Keratinocyte (primary cell): ENCODE measurements at regions not wholly inside any gene's neighbourhood (a gene's known extent, or its start where the extent isn't known, plus 50 kb on each side); places are given as distances from the start of the nearest gene placed in this dataset.

Experiments
- DNase-seq: peaks from one replicate; pipeline ENCODE4 v3.0.0-alpha.2; 2011; ENCODE audit warnings: low read depth, missing footprints, low spot score
- FAIRE-seq: peaks from 2 replicates; lab custom pipeline; 2011; peaks lifted over from hg19 to GRCh38; lab: Jason Lieb, UNC
- H2AFZ ChIP-seq: 2 replicates; pipeline ENCODE4 v1.6.0; 2012; ENCODE audit warnings: low read length, control low read depth, inconsistent platforms; ENCODE audit not compliant: control insufficient read depth
- H3K27ac ChIP-seq: 2 replicates; pipeline ENCODE4 v1.5.1; 2011; ENCODE audit warnings: low read length; ENCODE audit not compliant: control insufficient read depth, insufficient read depth
- H3K27me3 ChIP-seq: 3 replicates; pipeline ENCODE4 v1.6.0; 2011; ENCODE audit warnings: low read length; ENCODE audit not compliant: control insufficient read depth, insufficient read depth; ENCODE audit errors: extremely low read depth
- H3K36me3 ChIP-seq, 2 experiments: 2 replicates in 1 of 2; 3 replicates in 1 of 2; pipeline ENCODE4 v1.5.1; 2011; ENCODE audit warnings: low read length in 2 of 2, mild to moderate bottlenecking in 1 of 2; ENCODE audit not compliant: control insufficient read depth in 2 of 2, insufficient read depth in 2 of 2; ENCODE audit errors: extremely low read depth in 1 of 2
- H3K4me1 ChIP-seq: 3 replicates; pipeline ENCODE4 v1.5.1; 2011; ENCODE audit warnings: low read length; ENCODE audit not compliant: control insufficient read depth, insufficient read depth; ENCODE audit errors: extremely low read depth
- H3K4me2 ChIP-seq: 3 replicates; pipeline ENCODE4 v1.6.0; 2011; ENCODE audit warnings: low read depth, low read length; ENCODE audit not compliant: control insufficient read depth, insufficient read depth; ENCODE audit errors: extremely low read depth
- H3K4me3 ChIP-seq, 3 experiments: fragments of 200-600 bp in 1 of 3; sonication (generic) in 1 of 3; 2 replicates in 2 of 3; 3 replicates in 1 of 3; pipeline ENCODE4 v1.5.1; 2011 to 2016; ENCODE audit warnings: low read length in 3 of 3, mild to moderate bottlenecking in 3 of 3, control low read depth in 2 of 3, inconsistent platforms in 1 of 3, low read depth in 1 of 3, mixed read lengths in 1 of 3, mixed run types in 1 of 3, moderate library complexity in 1 of 3; ENCODE audit not compliant: control insufficient read depth in 2 of 3, insufficient read depth in 2 of 3; ENCODE audit errors: extremely low read depth in 1 of 3
- H3K79me2 ChIP-seq: 2 replicates; pipeline ENCODE4 v1.6.0; 2012; ENCODE audit warnings: low read length; ENCODE audit not compliant: control insufficient read depth, insufficient read depth
- H3K9ac ChIP-seq: 3 replicates; pipeline ENCODE4 v1.6.0; 2011; ENCODE audit warnings: low read length; ENCODE audit not compliant: control insufficient read depth, insufficient read depth; ENCODE audit errors: extremely low read depth
- H3K9me1 ChIP-seq: 3 replicates; pipeline ENCODE4 v1.6.0; 2011; ENCODE audit warnings: low read length; ENCODE audit not compliant: control insufficient read depth, insufficient read depth; ENCODE audit errors: extremely low read depth
- H3K9me3 ChIP-seq: 2 replicates; pipeline ENCODE4 v1.5.1; 2012; ENCODE audit warnings: low read depth, low read length; ENCODE audit not compliant: control insufficient read depth
- H4K20me1 ChIP-seq: 3 replicates; pipeline ENCODE4 v1.6.0; 2011; ENCODE audit warnings: low read length; ENCODE audit not compliant: control insufficient read depth, insufficient read depth; ENCODE audit errors: extremely low read depth
- CTCF ChIP-seq, 3 experiments: IDR thresholded peaks in 1 of 3; conservative IDR thresholded peaks in 1 of 3; optimal IDR thresholded peaks in 1 of 3; 2 replicates in 2 of 3; 3 replicates in 1 of 3; pipeline versions ENCODE3 to v1.5.1; 2011; ENCODE audit warnings: low read length in 3 of 3, mild to moderate bottlenecking in 3 of 3, moderate library complexity in 2 of 3, control low read depth in 1 of 3, inconsistent platforms in 1 of 3; ENCODE audit not compliant: insufficient read depth in 2 of 3; ENCODE audit errors: extremely low read depth in 1 of 3
- EZH2 ChIP-seq: IDR thresholded peaks from one replicate; pipeline ENCODE4 v1.6.1; 2012; ENCODE audit warnings: inconsistent platforms, mild to moderate bottlenecking, low read length, moderate library complexity
- dilution Hi-C: fragments of 300-500 bp; cut with MboI; formaldehyde crosslinking; loops from one replicate; pipeline ENCODE4 v1.7.0; 2020; ENCODE audit warnings: low sequenced_read_pairs; ENCODE audit not compliant: extremely low pct_ligation_motif_present

GRCh38 chr9:82637368-82637767 lies 425.6 kb downstream of the RASEF start:
- TF ChIP-seq EZH2: no peak
- TF ChIP-seq CTCF (optimal IDR thresholded peaks at IDR 0.05 in 1 of 3, IDR thresholded peaks at IDR 0.05 in 1 of 3, conservative IDR thresholded peaks at IDR 0.05 in 1 of 3; ENCODE audit: extremely low read depth in 1 of 3, insufficient read depth in 2 of 3, low read length in 3 of 3): no peak
- H3K36me3 ChIP-seq: no peaks in the 10 kb centered on the region

GRCh38 chr9:82645600-82645999 lies 417.3 kb downstream of the RASEF start:
- no peak for TF ChIP-seq EZH2
- TF ChIP-seq CTCF (optimal IDR thresholded peaks at IDR 0.05 in 1 of 3, IDR thresholded peaks at IDR 0.05 in 1 of 3, conservative IDR thresholded peaks at IDR 0.05 in 1 of 3; ENCODE audit: extremely low read depth in 1 of 3, insufficient read depth in 2 of 3, low read length in 3 of 3): no peak
- DNase-seq (no peak), FAIRE-seq (no peak)
- Histone ChIP-seq H3K9me3 (no peaks in the 10 kb centered on the region), H3K4me2 (no peak overlapping the region), H3K27me3 (no peaks in the 10 kb centered on the region), H3K4me1 (no peaks in the 10 kb centered on the region), H3K9me1 (no peaks in the 10 kb centered on the region), H3K79me2 (no peaks in the 10 kb centered on the region), H3K9ac (no peak overlapping the region), H4K20me1 (no peaks in the 10 kb centered on the region), H3K4me3 (no peak overlapping the region), H2AFZ (no peak overlapping the region), H3K36me3 (no peaks in the 10 kb centered on the region), H3K27ac (no peak overlapping the region)
- dilution Hi-C loops: no loop called here

More at GRCh38 chr9:82637368-82637767, 425.6 kb downstream of the RASEF start:
- Histone ChIP-seq H3K9me1 (no peaks in the 10 kb centered on the region), H3K27ac (no peak overlapping the region), H3K9ac (no peak overlapping the region), H4K20me1 (no peaks in the 10 kb centered on the region), H3K4me3 (no peak overlapping the region), H3K4me2 (no peak overlapping the region), H3K79me2 (no peaks in the 10 kb centered on the region), H3K27me3 (no peaks in the 10 kb centered on the region), H3K4me1 (no peaks in the 10 kb centered on the region), H3K9me3 (no peaks in the 10 kb centered on the region), H2AFZ (no peak overlapping the region)
- DNase-seq (no peak), FAIRE-seq (no peak)
- dilution Hi-C loops: no loop called here
